K562 (cell line): ENCODE measurements at regions not wholly inside any gene's neighbourhood (a gene's known extent, or its start where the extent isn't known, plus 50 kb on each side); places are given as distances from the start of the nearest gene placed in this dataset.

Source experiments
- SIX5 ChIP-seq, 2 experiments: IDR thresholded peaks; 2 replicates each; pipeline ENCODE4 v1.6.1; 2011; ENCODE audit warnings: low read length in 2 of 2, borderline replicate concordance in 1 of 2, low read depth in 1 of 2, mild to moderate bottlenecking in 1 of 2, moderate library complexity in 1 of 2; ENCODE audit not compliant: insufficient read depth in 1 of 2
- ZNF217 ChIP-seq: sonication (generic); formaldehyde crosslinking; IDR thresholded peaks from 2 replicates; pipeline ENCODE4 v1.8.0; 2022; ENCODE audit warnings: mild to moderate bottlenecking, missing genetic modification reagents
- TF ChIP-seq, protein P1 (sequence below), 2 experiments: fragments of 450-650 bp; IDR thresholded peaks; 2 replicates each; pipeline ENCODE4 v1.6.1; 2016; ENCODE audit warnings: mild to moderate bottlenecking in 2 of 2, borderline replicate concordance in 1 of 2, low read depth in 1 of 2, moderate library complexity in 1 of 2
- TF ChIP-seq, protein P2 (sequence below): fragments of 450-650 bp; IDR thresholded peaks from 2 replicates; pipeline ENCODE4 v1.6.1; 2017; ENCODE audit warnings: antibody characterized with exemption, mild to moderate bottlenecking

DNA sequence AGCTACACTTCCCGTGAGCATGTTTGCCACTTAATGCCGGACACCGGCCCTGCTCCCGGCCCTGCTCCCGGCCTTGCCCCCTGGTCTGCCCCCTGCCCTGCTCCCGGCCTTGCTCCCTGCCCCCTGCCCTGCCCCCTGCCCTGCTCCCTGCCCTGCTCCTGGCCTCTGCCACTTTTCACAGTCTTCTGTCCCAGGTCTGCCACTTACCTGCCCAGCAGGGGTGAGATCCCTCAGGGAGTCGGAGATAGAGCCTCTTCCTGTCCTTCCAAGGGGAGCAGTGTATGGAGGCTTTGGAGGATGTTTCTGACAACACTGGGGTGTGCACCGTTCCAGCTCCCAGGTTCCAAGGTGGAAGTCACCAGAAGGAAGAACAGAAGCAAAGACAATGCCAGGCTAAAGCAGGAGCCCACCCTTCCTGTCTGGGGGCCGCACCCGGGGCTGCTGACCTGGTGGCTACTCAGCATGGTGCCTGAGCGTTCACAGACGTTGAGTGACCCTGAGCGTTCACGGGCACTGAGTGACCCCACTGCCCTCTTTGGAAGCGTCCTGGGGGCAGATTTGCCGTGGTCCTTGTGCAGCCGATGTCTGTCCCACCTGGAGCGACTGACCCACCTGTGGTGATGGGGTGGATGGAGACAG, 199.8 kb downstream of the DLL1 start (continued):
- TF ChIP-seq, protein P1, sequence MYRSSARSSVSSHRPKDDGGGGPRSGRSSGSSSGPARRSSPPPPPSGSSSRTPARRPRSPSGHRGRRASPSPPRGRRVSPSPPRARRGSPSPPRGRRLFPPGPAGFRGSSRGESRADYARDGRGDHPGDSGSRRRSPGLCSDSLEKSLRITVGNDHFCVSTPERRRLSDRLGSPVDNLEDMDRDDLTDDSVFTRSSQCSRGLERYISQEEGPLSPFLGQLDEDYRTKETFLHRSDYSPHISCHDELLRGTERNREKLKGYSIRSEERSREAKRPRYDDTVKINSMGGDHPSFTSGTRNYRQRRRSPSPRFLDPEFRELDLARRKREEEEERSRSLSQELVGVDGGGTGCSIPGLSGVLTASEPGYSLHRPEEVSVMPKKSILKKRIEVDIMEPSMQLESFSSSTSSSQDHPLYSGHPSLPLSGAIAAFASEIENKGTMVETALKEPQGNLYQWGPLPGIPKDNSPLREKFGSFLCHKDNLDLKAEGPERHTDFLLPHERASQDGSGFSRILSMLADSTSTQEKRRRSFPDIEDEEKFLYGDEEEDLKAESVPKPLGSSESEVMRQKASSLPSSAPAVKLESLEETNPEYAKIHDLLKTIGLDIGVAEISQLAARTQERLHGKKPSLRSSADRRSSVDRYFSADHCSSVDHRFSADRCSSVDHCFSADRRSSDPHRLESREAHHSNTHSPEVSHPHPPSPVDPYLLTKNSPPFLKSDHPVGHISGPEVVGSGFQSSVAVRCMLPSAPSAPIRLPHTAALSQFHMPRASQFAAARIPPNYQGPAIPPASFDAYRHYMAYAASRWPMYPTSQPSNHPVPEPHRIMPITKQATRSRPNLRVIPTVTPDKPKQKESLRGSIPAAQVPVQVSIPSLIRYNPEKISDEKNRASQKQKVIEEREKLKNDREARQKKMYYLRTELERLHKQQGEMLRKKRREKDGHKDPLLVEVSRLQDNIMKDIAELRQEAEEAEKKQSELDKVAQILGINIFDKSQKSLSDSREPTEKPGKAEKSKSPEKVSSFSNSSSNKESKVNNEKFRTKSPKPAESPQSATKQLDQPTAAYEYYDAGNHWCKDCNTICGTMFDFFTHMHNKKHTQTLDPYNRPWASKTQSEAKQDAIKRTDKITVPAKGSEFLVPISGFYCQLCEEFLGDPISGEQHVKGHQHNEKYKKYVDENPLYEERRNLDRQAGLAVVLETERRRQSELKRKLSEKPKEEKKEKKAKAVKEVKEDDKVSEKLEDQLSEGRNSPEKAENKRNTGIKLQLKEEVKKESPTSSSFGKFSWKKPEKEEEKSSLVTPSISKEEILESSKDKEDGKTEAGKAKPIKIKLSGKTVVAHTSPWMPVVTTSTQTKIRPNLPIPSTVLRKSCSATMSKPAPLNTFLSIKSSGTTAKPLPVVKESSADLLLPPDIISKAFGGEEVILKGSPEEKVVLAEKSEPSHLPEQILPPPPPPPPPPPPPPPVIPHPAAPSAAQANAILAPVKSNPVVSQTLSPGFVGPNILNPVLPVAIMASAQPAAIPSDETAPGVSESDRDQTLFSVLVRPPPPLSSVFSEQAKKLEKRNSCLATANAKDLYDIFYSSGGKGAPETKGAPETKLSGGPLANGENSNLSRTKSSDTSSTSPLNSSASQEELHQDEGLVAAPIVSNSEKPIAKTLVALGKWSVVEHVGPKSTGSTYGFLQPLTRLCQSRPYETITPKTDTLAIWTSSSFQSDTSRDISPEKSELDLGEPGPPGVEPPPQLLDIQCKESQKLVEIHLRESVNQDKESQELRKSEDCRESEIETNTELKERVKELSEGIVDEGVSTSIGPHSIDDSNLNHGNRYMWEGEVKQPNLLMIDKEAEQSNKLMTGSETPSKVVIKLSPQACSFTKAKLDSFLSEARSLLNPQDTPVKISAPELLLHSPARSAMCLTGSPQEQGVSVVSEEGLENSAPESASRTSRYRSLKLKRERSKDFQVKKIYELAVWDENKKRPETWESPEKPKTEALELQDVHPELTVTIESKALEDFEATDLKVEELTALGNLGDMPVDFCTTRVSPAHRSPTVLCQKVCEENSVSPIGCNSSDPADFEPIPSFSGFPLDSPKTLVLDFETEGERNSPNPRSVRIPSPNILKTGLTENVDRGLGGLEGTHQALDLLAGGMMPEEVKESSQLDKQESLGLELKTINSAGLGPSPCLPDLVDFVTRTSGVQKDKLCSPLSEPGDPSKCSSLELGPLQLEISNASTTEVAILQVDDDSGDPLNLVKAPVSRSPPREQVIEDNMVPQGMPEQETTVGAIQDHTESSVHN (IDR thresholded peaks at IDR 0.05; ENCODE audit: borderline replicate concordance in 1 of 2, low read depth in 1 of 2): no peak
- TF ChIP-seq ZNF217 (CRISPR knock-in tag) (no peak), SIX5 (IDR thresholded peaks at IDR 0.05; ENCODE audit: borderline replicate concordance in 1 of 2, insufficient read depth in 1 of 2, low read depth in 1 of 2, low read length in 2 of 2) (no peak)
- TF ChIP-seq, protein P2, sequence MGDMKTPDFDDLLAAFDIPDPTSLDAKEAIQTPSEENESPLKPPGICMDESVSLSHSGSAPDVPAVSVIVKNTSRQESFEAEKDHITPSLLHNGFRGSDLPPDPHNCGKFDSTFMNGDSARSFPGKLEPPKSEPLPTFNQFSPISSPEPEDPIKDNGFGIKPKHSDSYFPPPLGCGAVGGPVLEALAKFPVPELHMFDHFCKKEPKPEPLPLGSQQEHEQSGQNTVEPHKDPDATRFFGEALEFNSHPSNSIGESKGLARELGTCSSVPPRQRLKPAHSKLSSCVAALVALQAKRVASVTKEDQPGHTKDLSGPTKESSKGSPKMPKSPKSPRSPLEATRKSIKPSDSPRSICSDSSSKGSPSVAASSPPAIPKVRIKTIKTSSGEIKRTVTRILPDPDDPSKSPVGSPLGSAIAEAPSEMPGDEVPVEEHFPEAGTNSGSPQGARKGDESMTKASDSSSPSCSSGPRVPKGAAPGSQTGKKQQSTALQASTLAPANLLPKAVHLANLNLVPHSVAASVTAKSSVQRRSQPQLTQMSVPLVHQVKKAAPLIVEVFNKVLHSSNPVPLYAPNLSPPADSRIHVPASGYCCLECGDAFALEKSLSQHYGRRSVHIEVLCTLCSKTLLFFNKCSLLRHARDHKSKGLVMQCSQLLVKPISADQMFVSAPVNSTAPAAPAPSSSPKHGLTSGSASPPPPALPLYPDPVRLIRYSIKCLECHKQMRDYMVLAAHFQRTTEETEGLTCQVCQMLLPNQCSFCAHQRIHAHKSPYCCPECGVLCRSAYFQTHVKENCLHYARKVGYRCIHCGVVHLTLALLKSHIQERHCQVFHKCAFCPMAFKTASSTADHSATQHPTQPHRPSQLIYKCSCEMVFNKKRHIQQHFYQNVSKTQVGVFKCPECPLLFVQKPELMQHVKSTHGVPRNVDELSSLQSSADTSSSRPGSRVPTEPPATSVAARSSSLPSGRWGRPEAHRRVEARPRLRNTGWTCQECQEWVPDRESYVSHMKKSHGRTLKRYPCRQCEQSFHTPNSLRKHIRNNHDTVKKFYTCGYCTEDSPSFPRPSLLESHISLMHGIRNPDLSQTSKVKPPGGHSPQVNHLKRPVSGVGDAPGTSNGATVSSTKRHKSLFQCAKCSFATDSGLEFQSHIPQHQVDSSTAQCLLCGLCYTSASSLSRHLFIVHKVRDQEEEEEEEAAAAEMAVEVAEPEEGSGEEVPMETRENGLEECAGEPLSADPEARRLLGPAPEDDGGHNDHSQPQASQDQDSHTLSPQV: no peak
